ENCODE measurements at regions not wholly inside any gene's neighbourhood (a gene's known extent, or its start where the extent isn't known, plus 50 kb on each side); places are given as distances from the start of the nearest gene placed in this dataset.
"Not testable (repeated sequence)": the region's sequence is repeated elsewhere in the genome, so short reads cannot be mapped to it uniquely, and the experiment has no call there.

DNA sequence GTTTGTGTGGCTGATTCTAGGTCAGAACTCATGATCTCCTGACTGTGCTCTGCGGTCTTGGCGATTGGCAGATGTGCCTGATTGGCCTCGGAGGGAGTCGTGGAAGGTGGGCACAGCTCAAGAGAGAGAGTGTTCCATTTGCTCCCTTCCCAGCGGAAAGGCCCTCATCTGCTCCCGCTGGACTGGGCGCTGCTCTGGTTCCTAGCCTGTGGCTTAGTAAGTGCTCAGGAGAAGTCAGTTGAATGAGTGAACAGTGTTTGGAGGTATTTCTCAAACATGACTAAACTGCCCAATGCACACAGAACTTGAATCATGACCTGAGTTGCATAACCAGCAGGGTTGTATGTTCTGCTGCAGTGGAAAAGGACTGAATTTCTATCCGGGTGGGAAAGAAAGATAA is 120.2 kb upstream of the PITX1 start:
- DNase-seq, result no peak

DNA sequence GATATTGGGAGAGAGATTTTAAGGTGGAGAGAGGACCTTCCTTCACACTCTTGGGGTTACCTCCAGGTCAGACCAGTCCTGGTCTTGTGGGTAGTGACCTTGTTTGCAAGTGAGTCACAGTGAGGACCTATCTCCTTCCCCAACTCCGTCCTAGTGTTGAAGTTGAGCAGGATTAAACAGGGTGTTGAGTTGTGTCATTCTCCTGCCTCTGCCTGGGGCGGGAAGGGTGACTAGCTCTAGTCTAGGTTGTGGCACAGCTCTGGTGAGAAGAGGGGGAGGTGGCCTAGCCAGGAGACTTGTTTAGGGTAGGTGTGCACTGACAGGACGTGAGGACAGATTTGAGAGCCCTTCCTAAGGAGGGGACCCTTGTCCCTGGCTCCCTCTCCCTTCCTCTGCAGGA is 119.6 kb upstream of the PITX1 start:
- DNase-seq, result no peak

DNA sequence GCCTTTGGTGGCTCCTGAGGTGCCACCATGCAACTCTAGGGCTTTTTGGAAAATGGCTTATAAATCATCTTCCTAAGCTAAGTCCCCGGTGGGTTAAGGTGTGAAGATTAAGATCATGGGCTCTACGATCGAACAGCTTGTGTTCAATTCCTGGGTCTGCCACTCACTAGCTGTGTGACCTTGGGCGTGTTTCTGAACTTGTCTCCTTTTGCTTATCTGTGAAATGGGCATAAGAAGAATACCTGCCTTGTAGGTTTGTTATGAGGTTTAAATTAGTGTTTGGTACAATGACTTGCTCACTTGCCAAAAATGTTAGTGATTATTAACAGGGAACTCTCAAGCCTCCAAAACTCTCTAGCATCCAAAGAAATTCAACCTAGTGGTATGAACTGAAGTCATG is 119.2 kb upstream of the PITX1 start:
- DNase-seq, result no peak

DNA sequence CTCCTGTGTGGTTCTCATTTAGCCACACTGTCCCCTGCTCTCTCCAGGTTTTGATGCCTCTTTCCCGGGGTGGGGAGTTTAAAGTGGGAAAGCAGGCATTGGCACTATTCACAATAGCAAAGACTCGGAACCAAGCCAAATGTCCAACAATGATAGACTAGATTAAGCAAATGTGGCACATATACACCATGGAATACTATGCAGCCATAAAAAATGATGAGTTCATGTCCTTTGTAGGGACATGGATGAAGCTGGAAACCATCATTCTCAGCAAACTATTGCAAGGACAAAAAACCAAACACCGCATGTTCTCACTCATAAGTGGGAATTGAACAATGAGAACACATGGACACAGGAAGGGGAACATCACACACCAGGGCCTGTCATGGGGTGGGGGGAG is 117.6 kb upstream of the PITX1 start:
- not testable (repeated sequence) for DNase-seq

DNA sequence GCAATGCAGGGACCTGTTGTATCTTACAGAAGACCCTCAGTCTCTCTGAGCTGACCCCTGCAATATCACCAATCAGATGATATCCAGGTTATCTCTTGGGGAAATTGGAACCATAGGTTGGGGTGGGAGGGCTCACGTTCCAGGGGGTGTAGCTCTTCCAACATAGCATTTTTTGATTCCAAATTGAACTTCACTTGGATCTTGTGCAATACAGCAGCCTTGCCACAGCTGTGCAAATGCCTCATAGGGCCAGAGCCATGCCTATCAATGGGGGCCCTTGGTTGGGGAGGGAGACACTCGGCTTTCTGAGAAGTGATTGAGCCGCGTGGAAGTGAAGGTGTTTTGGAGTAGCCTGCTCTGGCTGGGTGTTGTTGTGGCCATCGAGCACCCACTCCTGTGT is 117.2 kb upstream of the PITX1 start:
- DNase-seq, result no peak

DNA sequence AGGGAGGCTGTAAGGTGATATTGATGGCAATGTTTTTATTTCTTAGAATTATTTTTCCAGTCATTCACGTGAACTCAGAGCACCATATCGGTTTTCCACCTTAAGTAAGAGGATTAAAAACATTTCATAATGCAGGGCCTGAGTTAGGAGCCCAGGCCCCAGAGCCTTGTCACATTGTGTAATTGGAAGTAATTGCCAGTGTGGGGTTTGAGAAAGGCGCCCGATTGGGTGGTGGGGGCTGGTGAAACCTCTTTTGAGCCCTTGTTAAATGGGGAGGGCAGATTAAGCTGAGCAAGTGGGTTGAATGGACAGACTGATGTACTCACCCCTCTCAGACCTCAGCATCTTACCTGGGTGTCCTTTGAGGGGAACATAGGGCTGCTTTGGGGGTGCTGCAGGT is 116.7 kb upstream of the PITX1 start:
- no peak for DNase-seq

DNA sequence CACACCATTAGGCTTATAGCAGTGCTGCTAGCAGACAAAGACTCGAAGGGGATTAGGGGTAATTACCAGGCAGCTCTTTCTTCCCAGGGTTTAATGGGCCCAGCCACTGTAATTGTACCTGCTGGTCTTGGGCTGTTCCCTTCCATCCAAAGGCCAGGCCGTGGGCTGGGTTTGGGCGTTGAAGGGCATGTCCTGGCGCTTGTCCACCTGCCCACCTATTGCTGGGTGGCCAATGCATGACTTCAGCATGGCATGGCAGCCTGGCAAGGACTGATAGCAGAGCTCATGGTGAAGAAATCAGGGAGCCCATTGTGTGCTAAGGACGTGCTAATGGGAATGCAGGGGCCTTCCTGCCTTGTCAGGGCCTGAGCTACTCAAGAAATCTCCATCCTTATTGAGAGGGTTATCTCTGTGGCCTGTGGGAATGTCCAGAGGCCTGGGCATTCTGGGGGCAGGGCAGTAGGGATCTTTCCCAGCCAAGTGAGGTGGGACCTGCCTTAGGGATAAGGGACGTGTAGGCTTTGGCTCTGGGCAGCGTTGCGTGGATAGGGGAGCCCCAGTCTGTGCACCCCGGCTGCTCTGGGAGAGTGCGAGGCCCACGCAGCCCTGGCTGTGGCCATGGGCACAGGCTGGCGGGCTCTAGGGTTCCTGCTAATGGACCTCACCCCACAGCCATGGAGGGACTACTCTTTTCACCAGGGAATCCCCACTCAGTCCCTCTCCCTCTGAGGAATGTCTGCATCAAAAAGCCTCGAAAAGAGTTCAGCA is 116.1 kb upstream of the PITX1 start:
- DNase-seq, result no peak

DNA sequence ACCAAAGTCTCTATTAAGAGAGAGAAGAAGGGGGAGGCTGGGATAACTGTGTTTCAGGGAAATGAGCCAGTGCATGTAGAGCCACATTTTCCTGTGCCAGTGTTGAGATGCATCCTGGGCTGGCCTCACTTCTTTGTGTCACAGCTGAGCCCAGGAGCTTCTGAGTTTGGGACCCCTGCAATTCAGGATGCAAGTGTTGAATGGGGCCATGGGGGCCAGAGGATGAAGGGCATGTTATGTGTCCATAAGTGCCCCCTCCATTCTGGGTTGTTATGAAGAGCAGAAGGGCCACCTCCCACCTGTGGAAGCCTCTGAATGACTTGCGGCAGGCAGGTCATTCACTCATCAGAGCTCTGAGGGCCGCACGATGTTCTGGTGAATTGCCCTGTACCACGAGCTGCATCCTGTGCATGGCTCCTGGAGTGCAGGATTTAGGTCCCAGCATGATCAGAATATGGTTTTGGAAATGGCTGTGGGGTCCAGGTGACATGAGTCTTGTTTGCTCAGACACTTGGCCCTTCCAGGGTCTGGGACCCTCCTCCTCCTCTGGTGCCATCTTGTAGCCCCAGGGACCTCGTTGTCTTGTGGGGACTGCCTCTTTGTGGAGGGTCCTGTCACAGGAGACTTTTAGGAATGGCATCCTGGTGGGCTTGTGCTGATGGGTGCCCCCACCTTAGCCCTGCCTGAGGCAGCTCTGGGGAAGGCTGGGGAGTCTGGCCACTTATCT is 115.4 kb upstream of the PITX1 start:
- no peak for DNase-seq

DNA sequence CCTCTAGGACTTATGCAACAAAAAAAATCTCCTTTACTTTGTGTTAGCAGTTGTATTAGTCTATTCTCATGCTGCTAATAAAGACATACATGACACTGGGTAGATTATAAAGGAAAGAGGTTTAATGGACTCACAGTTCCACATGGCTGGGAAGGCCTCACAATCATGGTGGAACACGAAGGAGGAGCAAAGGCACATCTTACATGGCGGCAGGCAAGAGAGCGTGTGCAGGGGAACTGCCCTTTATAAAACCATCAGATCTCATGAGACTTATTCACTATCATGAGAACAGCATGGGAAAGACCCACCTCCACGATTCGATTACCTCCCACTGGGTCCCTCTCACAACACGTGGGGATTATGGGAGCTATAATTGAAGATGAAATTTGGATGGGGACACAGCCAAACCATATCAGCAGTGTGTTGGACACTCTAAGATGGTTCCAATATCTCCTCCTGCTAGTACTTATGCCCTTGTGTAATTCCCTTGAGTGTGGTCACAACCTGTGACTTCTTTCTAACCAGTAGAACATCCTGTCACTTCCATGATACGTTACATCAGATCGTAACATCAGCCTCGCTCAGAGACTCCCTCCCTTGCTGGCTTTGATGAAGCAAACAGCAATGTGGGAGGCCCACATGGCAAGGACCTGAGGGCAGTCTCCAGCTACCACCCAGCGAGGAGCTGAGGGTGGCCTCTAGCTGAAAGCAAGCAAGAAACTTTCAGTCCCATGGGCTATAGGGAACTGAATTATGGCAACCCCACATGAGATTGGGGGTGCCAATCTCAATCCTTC is 113.5 kb upstream of the PITX1 start:
- no peak for DNase-seq

DNA sequence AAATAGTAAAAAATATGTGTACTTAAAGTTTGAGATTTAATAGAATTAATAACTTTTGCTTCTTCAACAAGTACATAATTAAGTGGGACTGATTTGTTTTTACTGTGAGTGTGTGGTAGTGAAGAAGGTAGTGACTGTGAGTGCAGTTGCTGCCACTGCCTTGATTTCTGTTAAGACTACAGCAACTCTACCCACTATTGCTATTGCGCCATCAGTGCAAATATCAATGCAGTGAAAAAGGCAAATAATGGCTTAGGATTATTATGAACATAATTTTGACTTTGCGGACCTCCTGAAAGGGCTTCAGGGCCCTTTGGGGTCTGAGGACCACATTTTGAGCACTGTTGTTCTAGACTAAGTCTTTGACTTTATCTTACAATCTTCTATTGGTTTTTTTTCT is 112.0 kb upstream of the PITX1 start:
- no peak for DNase-seq

DNA sequence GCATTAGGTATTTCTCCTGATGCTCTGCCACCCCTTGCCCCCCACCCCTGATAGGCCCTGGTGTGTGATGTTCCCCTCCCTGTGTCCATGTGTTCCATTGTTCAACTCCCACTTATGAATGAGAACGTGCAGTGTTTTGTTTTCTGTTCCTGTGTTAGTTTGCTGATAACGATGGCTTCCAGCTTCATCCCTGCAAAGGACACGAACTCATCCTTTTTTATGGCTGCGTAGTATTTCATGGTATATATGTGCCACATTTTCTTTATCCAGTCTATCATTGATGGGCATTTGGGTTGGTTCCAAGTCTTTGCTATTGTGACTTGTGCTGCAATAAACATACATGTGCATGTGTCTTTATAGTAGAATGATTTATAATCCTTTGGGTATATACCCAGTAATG is 109.7 kb upstream of the PITX1 start:
- not testable (repeated sequence) for DNase-seq

DNA sequence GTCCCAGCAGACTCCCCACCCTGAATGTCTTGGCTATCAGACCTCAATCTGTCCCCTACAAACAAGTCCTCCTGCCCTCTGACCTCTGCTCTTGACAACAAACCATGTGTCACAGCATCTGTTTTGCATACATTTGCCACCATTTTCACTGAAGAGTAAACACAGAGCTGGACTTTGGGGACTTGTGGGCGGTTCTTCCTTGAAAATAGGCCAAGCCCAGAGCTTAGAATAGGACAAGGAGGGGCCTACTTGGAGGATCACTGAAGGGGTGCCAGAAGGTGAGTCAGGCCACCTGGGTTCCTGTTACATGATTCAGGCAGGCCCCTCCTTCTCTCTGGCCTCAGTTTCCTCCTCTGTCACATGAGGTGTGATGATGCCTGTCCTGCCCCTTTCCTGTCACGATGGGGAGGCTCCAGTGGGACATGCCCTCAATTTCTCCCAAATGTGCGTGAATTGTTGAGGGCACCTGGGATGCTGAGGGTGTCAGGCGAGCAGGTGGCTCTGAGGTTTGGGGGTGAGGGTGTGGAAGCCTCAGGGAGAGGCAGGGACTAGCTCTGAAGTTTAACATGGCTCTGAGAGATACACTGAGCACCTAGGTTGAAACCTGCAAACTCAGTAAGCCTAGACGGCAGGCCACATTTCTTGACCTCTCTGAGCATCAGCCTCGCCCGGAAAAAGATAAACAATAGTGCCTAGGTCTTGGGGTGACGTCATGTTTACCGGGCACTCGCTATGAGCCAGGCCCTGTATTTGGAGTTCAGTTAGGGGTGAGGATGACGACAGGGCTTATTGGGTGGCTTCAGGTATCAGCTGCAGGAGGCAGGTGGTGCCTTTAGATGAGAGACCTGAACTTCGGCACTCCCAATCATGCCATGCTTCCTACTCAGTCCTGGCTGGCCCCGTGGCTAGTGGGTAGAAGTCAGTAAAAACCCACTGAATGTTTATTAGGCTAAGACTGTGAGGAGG is 107.6 kb upstream of the PITX1 start:
- DNase-seq, result no peak

DNA sequence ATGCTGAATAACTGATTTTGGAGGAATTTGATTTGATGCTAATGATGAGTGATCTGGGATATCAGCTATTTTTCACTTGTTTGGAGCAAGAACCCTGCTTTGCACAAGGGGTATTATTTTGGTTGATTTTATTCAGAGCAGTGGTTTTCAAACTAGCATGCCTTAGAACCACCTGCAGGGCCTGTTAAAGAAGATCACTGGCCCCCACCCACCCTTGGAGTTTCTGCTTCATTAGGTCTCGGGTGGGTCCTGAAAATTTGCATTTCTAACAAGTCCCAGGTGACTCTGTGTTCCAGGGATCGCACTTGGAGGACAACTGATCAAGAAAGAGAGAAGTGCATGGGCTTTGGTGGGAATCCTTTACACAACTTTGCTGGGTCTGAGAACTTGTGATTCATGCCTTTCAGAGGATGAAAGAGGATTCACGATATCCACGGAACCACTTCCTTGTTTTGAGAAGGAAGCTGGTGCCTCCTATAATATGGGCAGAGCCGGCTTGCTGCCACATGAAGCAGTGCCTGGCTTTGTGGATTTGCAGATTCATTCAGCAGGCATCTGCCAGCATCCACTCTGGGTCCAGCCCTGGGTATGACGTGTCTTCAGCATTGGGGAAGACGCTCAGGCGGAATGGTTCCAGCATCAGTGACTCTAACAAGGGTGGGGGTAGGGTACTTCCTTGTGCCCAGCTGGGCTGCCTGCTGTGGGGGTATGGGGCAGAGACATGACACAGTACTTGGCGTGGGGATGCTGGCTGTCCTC is 106.6 kb upstream of the PITX1 start:
- DNase-seq, result no peak

DNA sequence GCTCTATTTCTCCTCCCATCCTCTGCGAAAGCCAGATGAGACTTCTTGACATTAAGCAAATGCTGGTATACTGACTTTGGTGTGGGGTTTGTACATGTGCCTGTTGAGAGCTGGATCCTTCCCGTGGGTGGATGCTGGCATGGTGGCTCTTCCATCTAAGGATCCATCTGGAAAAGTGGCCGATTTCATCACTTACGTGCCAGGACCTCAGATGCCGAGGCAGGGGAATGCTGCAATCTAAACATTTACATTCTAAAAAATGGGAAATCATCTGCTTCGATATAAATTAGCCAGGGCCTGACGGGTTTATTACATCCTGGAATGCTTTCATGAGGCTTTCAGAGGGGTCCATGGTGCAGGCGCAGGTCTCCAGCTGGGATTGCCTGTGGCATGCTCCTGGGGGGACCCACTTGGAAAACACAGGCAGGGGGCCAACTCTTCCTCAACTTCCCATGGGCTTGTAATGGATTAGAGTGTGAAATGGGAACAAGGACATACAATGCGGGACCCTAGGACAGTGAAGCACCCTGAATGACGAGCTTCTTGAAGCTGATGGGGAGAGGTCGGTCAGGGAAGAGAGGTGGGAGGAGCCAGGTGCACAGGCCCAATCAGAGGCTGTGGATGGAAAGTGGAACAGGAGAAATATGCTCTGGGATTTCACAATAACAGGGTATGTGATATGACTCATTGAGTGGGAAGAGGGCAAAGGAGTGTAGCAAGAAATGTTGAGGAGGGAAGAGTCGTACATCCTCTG is 105.5 kb upstream of the PITX1 start:
- no peak for DNase-seq

DNA sequence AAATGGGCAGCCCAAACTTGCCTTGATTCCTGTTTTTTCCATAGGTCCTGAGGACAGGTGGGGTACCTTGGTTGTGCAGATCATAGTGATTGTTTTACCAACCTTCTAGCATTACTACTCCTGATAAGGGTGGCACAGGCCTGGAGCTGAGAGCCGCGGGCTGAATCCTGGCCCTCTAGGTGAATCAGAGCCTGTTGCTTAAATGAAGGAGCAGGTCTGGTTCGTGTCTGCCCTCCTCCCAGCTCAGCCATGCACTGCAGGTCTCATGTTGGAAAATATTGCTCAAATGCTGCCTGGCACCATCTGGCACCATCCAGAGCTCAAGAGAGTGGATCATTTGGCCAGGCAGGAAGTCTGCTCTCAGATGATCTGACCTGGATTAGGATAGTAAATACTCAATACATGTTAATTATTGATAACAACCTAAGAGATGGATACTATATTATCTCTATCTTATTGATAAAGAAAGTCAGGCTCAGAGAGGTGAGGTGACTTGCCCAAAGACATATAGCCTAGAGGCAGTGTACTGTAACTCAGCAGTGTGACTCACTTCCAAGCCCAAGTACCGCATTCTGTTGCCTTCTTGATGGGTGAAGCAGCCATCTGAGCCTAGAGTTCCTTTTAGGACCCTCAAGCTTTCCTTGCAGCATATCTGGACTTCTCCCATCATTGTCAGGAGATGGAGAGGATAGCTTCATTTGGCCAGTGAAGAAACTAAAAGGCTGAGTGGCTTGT is 104.3 kb upstream of the PITX1 start:
- no peak for DNase-seq

DNA sequence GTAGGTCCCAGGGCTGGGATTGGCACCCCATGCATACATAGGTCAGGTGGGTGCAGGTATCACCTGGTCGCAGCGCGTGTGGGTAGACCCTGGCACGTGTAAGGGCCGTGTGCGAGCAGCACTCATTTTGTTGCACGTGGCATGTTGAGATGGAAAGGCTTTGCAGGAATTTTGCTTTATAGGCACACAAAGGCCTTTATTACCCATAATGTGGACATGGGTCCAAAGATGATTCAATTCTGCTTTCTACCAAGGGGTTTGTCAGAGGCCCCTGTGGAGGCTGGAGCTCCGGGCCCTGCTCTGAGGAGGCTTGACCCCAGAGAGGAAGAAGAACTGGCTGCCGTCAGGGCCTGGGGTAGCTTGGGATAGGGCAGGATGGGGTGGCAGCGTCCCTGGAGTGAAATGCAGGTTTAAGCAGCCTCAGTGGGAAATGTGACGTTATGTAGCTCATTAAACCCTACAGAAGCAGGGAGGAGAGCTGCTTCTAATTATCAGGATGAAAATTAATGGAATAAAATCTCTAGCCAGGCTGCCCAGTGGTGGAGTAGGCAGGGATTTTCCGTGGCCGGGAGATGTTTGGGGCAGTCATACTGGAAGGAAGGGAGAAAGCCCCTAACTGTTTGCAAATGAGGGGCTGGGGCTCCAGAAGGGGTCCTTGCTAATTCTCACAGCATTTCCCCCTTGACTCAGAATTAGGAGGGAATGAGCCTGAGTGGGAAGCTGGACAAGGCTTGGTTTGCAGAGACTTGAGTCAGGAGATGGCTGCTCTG is 103.3 kb upstream of the PITX1 start:
- no peak for DNase-seq

DNA sequence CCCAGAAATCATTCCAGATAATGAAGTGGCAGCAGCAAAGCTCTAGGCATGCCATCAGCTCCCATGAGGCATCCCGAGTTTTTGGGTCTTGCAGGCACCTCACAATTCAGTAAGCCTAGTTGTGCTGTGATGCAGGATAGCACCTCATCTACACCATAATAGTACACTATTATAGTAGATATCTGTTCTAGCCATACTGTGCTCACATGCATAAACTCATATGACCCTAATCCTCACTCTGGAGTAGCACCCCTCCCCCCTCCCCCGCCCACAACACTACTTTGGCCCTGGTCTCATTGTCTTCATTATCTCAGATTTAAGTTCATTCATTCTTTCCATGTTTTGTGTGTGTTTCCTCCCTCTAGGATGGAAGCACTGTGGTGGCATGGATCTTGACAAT is 102.5 kb upstream of the PITX1 start:
- no peak for DNase-seq

DNA sequence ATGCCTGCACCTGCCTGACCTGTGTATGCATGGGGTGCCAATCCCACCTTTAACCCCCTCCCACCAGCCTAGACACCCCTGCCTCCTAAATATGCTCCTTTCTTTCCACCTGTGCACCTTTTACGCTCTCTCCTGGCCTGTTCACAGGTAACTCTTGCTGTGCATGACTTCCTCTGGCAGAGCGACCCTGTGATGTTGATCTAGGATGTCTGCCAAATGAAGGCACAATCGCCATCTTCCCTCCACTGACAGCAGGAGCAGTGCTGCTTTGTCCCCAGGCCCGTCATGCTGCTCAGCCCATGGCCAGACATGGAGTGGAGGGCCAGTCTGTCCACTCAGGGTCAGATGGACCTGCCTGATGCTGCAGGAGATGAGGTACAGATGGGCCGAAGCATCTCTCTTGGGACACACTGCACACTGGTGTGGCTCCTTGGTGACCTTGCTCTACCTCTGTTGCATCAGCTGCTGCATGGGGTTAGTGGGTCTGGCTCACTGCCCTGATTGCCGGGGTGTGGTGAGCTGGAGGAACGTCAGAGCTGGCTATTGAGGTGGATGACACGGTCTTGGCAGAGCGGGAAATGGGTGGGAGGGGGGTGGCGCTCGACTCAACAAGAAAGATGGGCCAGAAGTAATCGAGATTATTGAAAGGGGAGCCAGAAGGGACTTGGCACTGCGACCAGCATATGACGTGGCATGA is 101.7 kb upstream of the PITX1 start:
- no peak for DNase-seq

Data from NCI-H187 (cell line).